Mucosa of descending colon (tissue), 3 donors: ENCODE measurements at regions not wholly inside any gene's neighbourhood (a gene's known extent, or its start where the extent isn't known, plus 50 kb on each side); places are given as distances from the start of the nearest gene placed in this dataset.

Experiments
- ATAC-seq: fragments of 200-7000 bp; cut with Tn5 transposase; one replicate; pipeline ENCODE4 v1.9.1; 2020; ENCODE audit warnings: mild to moderate bottlenecking, moderate library complexity
- DNase-seq, 3 donors: peaks; one replicate each; pipeline ENCODE4 v3.0.0-alpha.2; 2020
- H3K36me3 ChIP-seq: fragments of 200-600 bp; one replicate; pipeline ENCODE4 v1.8.0; 2021; ENCODE audit warnings: low read depth, mild to moderate bottlenecking
- H3K4me1 ChIP-seq: fragments of 200-600 bp; one replicate; pipeline ENCODE4 v1.8.0; 2021; ENCODE audit warnings: low read depth, mild to moderate bottlenecking
- H3K4me3 ChIP-seq: fragments of 200-600 bp; one replicate; pipeline ENCODE4 v1.8.0; 2021; ENCODE audit warnings: mild to moderate bottlenecking
- H3K9me3 ChIP-seq: fragments of 200-600 bp; one replicate; pipeline ENCODE4 v1.8.0; 2021; ENCODE audit warnings: mild to moderate bottlenecking
- CTCF ChIP-seq: fragments of 200-600 bp; IDR thresholded peaks from one replicate; pipeline ENCODE4 v1.8.0; 2022; ENCODE audit warnings: antibody characterized with exemption, mild to moderate bottlenecking
- intact Hi-C, 2 donors: fragments of 100-400 bp; cut with DNase I in 1 of 2; cut with micrococcal nuclease in 1 of 2; formaldehyde crosslinking; loops; one replicate each; pipeline versions ENCODE4 v1.11.0 to v1.11.1; 2022; cut with DNase I, micrococcal nuclease
- donor health status: DM: no; HTN: no; CAD: no; lungs with moderate emphysema.
- donor health status: DM: no; HTN: no; CAD: no.
- donor health status: DM: no; HTN: yes; CAD: no.

GRCh38 chr18:39838831-39839230 is 2116.2 kb upstream of the PIK3C3 start:
- no peaks in the 10 kb centered on the region for H3K36me3 ChIP-seq
- no peaks in the 10 kb centered on the region for H3K4me1 ChIP-seq
- intact Hi-C loops, result no loop called here
- H3K4me3 ChIP-seq, result no peak overlapping the region
- ATAC-seq, result no peak
- DNase-seq, result no peak
- H3K9me3 ChIP-seq, result no peaks in the 10 kb centered on the region
- TF ChIP-seq CTCF, result no peak

- H3K9me3 ChIP-seq, result no peaks in the 10 kb centered on the region
- H3K4me3 ChIP-seq, result no peak overlapping the region
- intact Hi-C loops, result no loop called here
- ATAC-seq (no peak), DNase-seq (no peak)
- H3K36me3 ChIP-seq, result no peaks in the 10 kb centered on the region
- no peaks in the 10 kb centered on the region for H3K4me1 ChIP-seq
- no peak for TF ChIP-seq CTCF
Measured at GRCh38 chr18:39835303-39836030, 2119.6 kb upstream of the PIK3C3 start.

GRCh38 chr18:39834636-39835035 is 2120.4 kb upstream of the PIK3C3 start:
- H3K9me3 ChIP-seq, result no peaks in the 10 kb centered on the region
- no peak for TF ChIP-seq CTCF
- H3K36me3 ChIP-seq, result no peaks in the 10 kb centered on the region
- H3K4me3 ChIP-seq, result no peak overlapping the region
- intact Hi-C loops, result no loop called here
- no peaks in the 10 kb centered on the region for H3K4me1 ChIP-seq
- DNase-seq (no peak), ATAC-seq (no peak)

GRCh38 chr18:39825485-39826150 is 2129.4 kb upstream of the PIK3C3 start:
- Histone ChIP-seq H3K4me3 (no peak overlapping the region), H3K4me1 (no peaks in the 10 kb centered on the region), H3K9me3 (no peaks in the 10 kb centered on the region), H3K36me3 (no peaks in the 10 kb centered on the region)
- DNase-seq, result no peak
- intact Hi-C loops, result no loop called here
- no peak for TF ChIP-seq CTCF
- no peak for ATAC-seq

- intact Hi-C loops, result no loop called here
- Histone ChIP-seq H3K4me1 (no peaks in the 10 kb centered on the region), H3K36me3 (no peaks in the 10 kb centered on the region), H3K4me3 (no peak overlapping the region), H3K9me3 (no peaks in the 10 kb centered on the region)
- TF ChIP-seq CTCF, result no peak
- DNase-seq, result no peak
- ATAC-seq, result no peak
Measured at GRCh38 chr18:39806525-39806924, 2148.5 kb upstream of the PIK3C3 start.
